ENCODE measurements at regions not wholly inside any gene's neighbourhood (a gene's known extent, or its start where the extent isn't known, plus 50 kb on each side); places are given as distances from the start of the nearest gene placed in this dataset.
A peak's percentile ranks its signal among the peaks of the same experiment; 100 is the strongest.

GRCh38 chr13:21228738-21229137 is 52.3 kb downstream of the MRPL57 start:
- Histone ChIP-seq H3K9me3 (ENCODE audit: control insufficient read depth in 1 of 2, low read length in 2 of 2) (no peaks in the 10 kb centered on the region), H3K27me3 (ENCODE audit: low read depth, low read length) (no peaks in the 10 kb centered on the region), H3K36me3 (ENCODE audit: control insufficient read depth in 1 of 2, insufficient read depth in 2 of 2, low read length in 2 of 2) (no peaks in the 10 kb centered on the region), H3K4me1 (ENCODE audit: control insufficient read depth in 1 of 2, insufficient read depth in 2 of 2, low read length in 2 of 2) (no peaks in the 10 kb centered on the region), H3K27ac (ENCODE audit: low read length) (no peak overlapping the region), H3K4me3 (ENCODE audit: low read depth in 1 of 2, low read length in 2 of 2) (no peak overlapping the region)

- H3K27me3 ChIP-seq (ENCODE audit: low read depth, low read length), result no peaks in the 10 kb centered on the region
- H3K9me3 ChIP-seq (ENCODE audit: control insufficient read depth in 1 of 2, low read length in 2 of 2), result no peaks in the 10 kb centered on the region
- no peak overlapping the region for H3K4me3 ChIP-seq (ENCODE audit: low read depth in 1 of 2, low read length in 2 of 2)
- no peaks in the 10 kb centered on the region for H3K36me3 ChIP-seq (ENCODE audit: control insufficient read depth in 1 of 2, insufficient read depth in 2 of 2, low read length in 2 of 2)
- no peak overlapping the region for H3K27ac ChIP-seq (ENCODE audit: low read length)
- H3K4me1 ChIP-seq (ENCODE audit: control insufficient read depth in 1 of 2, insufficient read depth in 2 of 2, low read length in 2 of 2), result no peaks in the 10 kb centered on the region
Measured at GRCh38 chr13:21229241-21230024, 53.0 kb downstream of the MRPL57 start.

GRCh38 chr13:21230516-21230915 is 54.1 kb downstream of the MRPL57 start:
- Histone ChIP-seq H3K4me1 (ENCODE audit: control insufficient read depth in 1 of 2, insufficient read depth in 2 of 2, low read length in 2 of 2) (no peaks in the 10 kb centered on the region), H3K27me3 (ENCODE audit: low read depth, low read length) (no peaks in the 10 kb centered on the region), H3K9me3 (ENCODE audit: control insufficient read depth in 1 of 2, low read length in 2 of 2) (no peaks in the 10 kb centered on the region), H3K36me3 (ENCODE audit: control insufficient read depth in 1 of 2, insufficient read depth in 2 of 2, low read length in 2 of 2) (no peaks in the 10 kb centered on the region), H3K27ac (ENCODE audit: low read length) (no peak overlapping the region), H3K4me3 (ENCODE audit: low read depth in 1 of 2, low read length in 2 of 2) (no peak overlapping the region)

- no peaks in the 10 kb centered on the region for H3K27me3 ChIP-seq (ENCODE audit: low read depth, low read length)
- H3K36me3 ChIP-seq (ENCODE audit: control insufficient read depth in 1 of 2, insufficient read depth in 2 of 2, low read length in 2 of 2), result no peaks in the 10 kb centered on the region
- H3K4me3 ChIP-seq (ENCODE audit: low read depth in 1 of 2, low read length in 2 of 2), result no peak overlapping the region
- no peaks in the 10 kb centered on the region for H3K9me3 ChIP-seq (ENCODE audit: control insufficient read depth in 1 of 2, low read length in 2 of 2)
- H3K4me1 ChIP-seq (ENCODE audit: control insufficient read depth in 1 of 2, insufficient read depth in 2 of 2, low read length in 2 of 2), result no peaks in the 10 kb centered on the region
- no peak overlapping the region for H3K27ac ChIP-seq (ENCODE audit: low read length)
Measured at GRCh38 chr13:21231426-21231940, 55.0 kb downstream of the MRPL57 start.

GRCh38 chr13:21232196-21232595 is 55.7 kb downstream of the MRPL57 start:
- Histone ChIP-seq H3K4me1 (ENCODE audit: control insufficient read depth in 1 of 2, insufficient read depth in 2 of 2, low read length in 2 of 2) (no peaks in the 10 kb centered on the region), H3K36me3 (ENCODE audit: control insufficient read depth in 1 of 2, insufficient read depth in 2 of 2, low read length in 2 of 2) (no peaks in the 10 kb centered on the region), H3K27ac (ENCODE audit: low read length) (peak overlapping the region; percentile 56), H3K27me3 (ENCODE audit: low read depth, low read length) (no peaks in the 10 kb centered on the region), H3K9me3 (ENCODE audit: control insufficient read depth in 1 of 2, low read length in 2 of 2) (no peaks in the 10 kb centered on the region), H3K4me3 (ENCODE audit: low read depth in 1 of 2, low read length in 2 of 2) (peak overlapping the region; percentile 20 to 30)

- H3K27me3 ChIP-seq (ENCODE audit: low read depth, low read length), result no peaks in the 10 kb centered on the region
- no peaks in the 10 kb centered on the region for H3K9me3 ChIP-seq (ENCODE audit: control insufficient read depth in 1 of 2, low read length in 2 of 2)
- peak overlapping the region; percentile 56 for H3K27ac ChIP-seq (ENCODE audit: low read length)
- H3K36me3 ChIP-seq (ENCODE audit: control insufficient read depth in 1 of 2, insufficient read depth in 2 of 2, low read length in 2 of 2), result no peaks in the 10 kb centered on the region
- no peaks in the 10 kb centered on the region for H3K4me1 ChIP-seq (ENCODE audit: control insufficient read depth in 1 of 2, insufficient read depth in 2 of 2, low read length in 2 of 2)
- H3K4me3 ChIP-seq (ENCODE audit: low read depth in 1 of 2, low read length in 2 of 2), result peak overlapping the region; percentile 20 to 30
Measured at GRCh38 chr13:21232599-21232998, 56.1 kb downstream of the MRPL57 start.

DNA sequence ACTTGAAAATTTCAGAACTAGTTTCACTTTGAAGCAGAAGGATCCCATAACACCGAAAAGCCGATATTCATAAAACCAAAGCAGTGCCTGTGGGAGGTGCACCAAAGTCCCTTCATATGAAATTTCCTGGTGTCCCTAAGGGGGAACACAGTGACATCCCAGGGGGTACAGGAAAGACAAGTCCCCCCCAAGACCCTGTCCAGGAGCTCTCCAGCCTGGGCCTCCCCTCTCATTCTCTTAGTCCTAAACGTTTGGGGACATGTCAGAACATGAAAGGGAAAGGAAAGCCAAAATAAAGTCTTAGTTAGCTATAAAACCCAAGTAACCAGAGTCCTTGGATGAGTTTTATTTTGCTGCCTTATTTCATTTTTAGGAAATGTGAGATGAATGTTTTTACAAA is 56.6 kb downstream of the MRPL57 start:
- Histone ChIP-seq H3K4me1 (ENCODE audit: control insufficient read depth in 1 of 2, insufficient read depth in 2 of 2, low read length in 2 of 2) (no peaks in the 10 kb centered on the region), H3K27me3 (ENCODE audit: low read depth, low read length) (no peaks in the 10 kb centered on the region), H3K36me3 (ENCODE audit: control insufficient read depth in 1 of 2, insufficient read depth in 2 of 2, low read length in 2 of 2) (no peaks in the 10 kb centered on the region), H3K9me3 (ENCODE audit: control insufficient read depth in 1 of 2, low read length in 2 of 2) (no peaks in the 10 kb centered on the region), H3K27ac (ENCODE audit: low read length) (peak overlapping the region; percentile 56), H3K4me3 (ENCODE audit: low read depth in 1 of 2, low read length in 2 of 2) (no peak overlapping the region)

DNA sequence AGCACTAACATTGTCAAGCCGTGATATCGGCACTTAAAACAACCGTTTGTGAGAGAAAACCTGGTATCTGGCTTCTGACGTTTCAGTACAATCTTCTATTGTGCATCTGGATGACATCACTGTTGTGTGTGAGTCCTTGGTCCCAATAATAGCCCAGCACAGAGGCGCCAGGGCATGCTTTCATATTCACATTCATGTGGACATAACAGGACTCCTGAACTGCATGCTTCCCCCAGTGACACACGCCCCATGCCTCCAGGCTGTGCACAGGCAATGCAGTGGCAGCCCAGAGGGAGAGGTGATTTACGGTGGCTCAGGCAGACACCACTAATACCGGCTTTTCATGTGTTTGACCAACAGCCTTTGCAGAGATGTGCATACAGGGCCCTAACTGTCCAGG is 58.1 kb downstream of the MRPL57 start:
- H3K4me3 ChIP-seq (ENCODE audit: low read depth in 1 of 2, low read length in 2 of 2), result no peak overlapping the region
- no peaks in the 10 kb centered on the region for H3K27me3 ChIP-seq (ENCODE audit: low read depth, low read length)
- H3K27ac ChIP-seq (ENCODE audit: low read length), result no peak overlapping the region
- H3K36me3 ChIP-seq (ENCODE audit: control insufficient read depth in 1 of 2, insufficient read depth in 2 of 2, low read length in 2 of 2), result no peaks in the 10 kb centered on the region
- no peaks in the 10 kb centered on the region for H3K4me1 ChIP-seq (ENCODE audit: control insufficient read depth in 1 of 2, insufficient read depth in 2 of 2, low read length in 2 of 2)
- H3K9me3 ChIP-seq (ENCODE audit: control insufficient read depth in 1 of 2, low read length in 2 of 2), result no peaks in the 10 kb centered on the region

DNA sequence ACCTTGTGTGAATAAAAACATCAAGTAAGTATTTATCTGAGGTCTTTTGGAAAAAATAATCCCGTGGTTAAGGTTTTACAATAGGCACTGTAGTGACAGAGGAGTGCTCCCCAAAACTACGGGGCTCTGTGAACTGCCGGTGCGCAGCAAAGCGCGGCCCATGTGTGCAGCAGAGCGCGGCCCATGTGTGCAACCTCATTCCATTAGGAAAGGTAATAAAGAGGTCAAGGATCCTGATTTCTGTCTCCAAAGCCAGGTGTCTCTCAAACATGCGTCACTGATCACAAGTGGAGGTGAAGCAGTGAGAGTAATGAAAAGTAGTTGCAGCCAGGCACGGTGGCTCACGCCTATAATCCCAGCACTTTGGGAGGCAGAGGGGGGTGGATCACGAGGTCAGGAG is 58.7 kb downstream of the MRPL57 start:
- H3K4me1 ChIP-seq (ENCODE audit: control insufficient read depth in 1 of 2, insufficient read depth in 2 of 2, low read length in 2 of 2), result no peaks in the 10 kb centered on the region
- H3K27me3 ChIP-seq (ENCODE audit: low read depth, low read length), result no peaks in the 10 kb centered on the region
- no peak overlapping the region for H3K4me3 ChIP-seq (ENCODE audit: low read depth in 1 of 2, low read length in 2 of 2)
- H3K36me3 ChIP-seq (ENCODE audit: control insufficient read depth in 1 of 2, insufficient read depth in 2 of 2, low read length in 2 of 2), result no peaks in the 10 kb centered on the region
- H3K27ac ChIP-seq (ENCODE audit: low read length), result no peak overlapping the region
- no peaks in the 10 kb centered on the region for H3K9me3 ChIP-seq (ENCODE audit: control insufficient read depth in 1 of 2, low read length in 2 of 2)

DNA sequence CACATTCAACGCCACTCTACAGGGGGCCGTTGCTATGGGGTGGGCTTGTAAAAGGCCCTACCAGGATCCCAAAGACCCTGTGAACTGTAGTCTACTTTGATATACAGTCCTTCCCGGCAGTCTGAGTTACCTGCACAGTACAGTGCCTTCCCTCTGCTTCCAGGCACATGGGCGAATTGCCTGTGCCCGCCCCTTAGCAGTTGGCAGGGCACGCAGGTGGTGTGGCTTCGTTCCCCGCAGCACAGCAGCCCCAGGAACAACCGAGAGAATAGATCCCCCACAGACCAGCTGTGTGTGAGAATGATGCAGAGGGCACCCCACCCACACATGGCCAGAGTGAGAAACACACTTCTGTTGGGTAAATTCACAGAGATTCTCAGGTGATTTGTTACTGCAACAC is 60.6 kb downstream of the MRPL57 start:
- H3K4me1 ChIP-seq (ENCODE audit: control insufficient read depth in 1 of 2, insufficient read depth in 2 of 2, low read length in 2 of 2), result no peaks in the 10 kb centered on the region
- no peaks in the 10 kb centered on the region for H3K36me3 ChIP-seq (ENCODE audit: control insufficient read depth in 1 of 2, insufficient read depth in 2 of 2, low read length in 2 of 2)
- no peaks in the 10 kb centered on the region for H3K9me3 ChIP-seq (ENCODE audit: control insufficient read depth in 1 of 2, low read length in 2 of 2)
- H3K4me3 ChIP-seq (ENCODE audit: low read depth in 1 of 2, low read length in 2 of 2), result no peak overlapping the region
- no peak overlapping the region for H3K27ac ChIP-seq (ENCODE audit: low read length)
- no peaks in the 10 kb centered on the region for H3K27me3 ChIP-seq (ENCODE audit: low read depth, low read length)

GRCh38 chr13:21238267-21238666 is 61.8 kb downstream of the MRPL57 start:
- no peaks in the 10 kb centered on the region for H3K4me1 ChIP-seq (ENCODE audit: control insufficient read depth in 1 of 2, insufficient read depth in 2 of 2, low read length in 2 of 2)
- no peaks in the 10 kb centered on the region for H3K36me3 ChIP-seq (ENCODE audit: control insufficient read depth in 1 of 2, insufficient read depth in 2 of 2, low read length in 2 of 2)
- no peaks in the 10 kb centered on the region for H3K27me3 ChIP-seq (ENCODE audit: low read depth, low read length)
- no peak overlapping the region for H3K4me3 ChIP-seq (ENCODE audit: low read depth in 1 of 2, low read length in 2 of 2)
- no peaks in the 10 kb centered on the region for H3K9me3 ChIP-seq (ENCODE audit: control insufficient read depth in 1 of 2, low read length in 2 of 2)
- no peak overlapping the region for H3K27ac ChIP-seq (ENCODE audit: low read length)

DNA sequence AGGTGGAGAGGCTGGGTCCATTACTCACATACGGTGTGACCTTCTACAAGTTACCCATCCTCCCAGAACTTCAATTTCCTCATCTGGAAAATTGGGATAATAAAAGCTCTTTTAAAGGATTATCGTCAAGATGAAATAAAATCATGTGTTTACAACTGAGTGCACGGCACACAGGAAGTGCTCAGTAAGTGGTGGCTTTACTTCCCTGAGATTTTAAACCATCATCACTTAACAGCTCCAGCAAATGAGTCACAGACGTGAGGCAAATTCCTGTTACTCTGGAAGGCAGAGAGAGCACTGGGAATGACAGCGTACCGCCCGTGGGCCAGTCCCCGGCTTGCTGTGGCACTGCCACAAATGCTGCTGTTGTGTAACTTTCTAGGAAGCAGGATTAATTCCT is 64.1 kb downstream of the MRPL57 start:
- H3K4me1 ChIP-seq (ENCODE audit: control insufficient read depth in 1 of 2, insufficient read depth in 2 of 2, low read length in 2 of 2), result peaks cover 0 to 4% of the 10 kb centered on the region in 2 donors
- H3K36me3 ChIP-seq (ENCODE audit: control insufficient read depth in 1 of 2, insufficient read depth in 2 of 2, low read length in 2 of 2), result no peaks in the 10 kb centered on the region
- H3K27ac ChIP-seq (ENCODE audit: low read length), result no peak overlapping the region
- no peaks in the 10 kb centered on the region for H3K9me3 ChIP-seq (ENCODE audit: control insufficient read depth in 1 of 2, low read length in 2 of 2)
- H3K27me3 ChIP-seq (ENCODE audit: low read depth, low read length), result no peaks in the 10 kb centered on the region
- no peak overlapping the region for H3K4me3 ChIP-seq (ENCODE audit: low read depth in 1 of 2, low read length in 2 of 2)
